Bronchial epithelial cell (primary cell): ENCODE measurements at regions not wholly inside any gene's neighbourhood (a gene's known extent, or its start where the extent isn't known, plus 50 kb on each side); places are given as distances from the start of the nearest gene placed in this dataset.

Experiments
- DNase-seq: peaks from one replicate; pipeline ENCODE4 v3.0.0-alpha.2; 2010; ENCODE audit warnings: low read depth
- FAIRE-seq: peaks from 2 replicates; lab custom pipeline; 2011; peaks lifted over from hg19 to GRCh38; lab: Jason Lieb, UNC
- H3K27me3 ChIP-seq: 2 replicates; pipeline ENCODE4 v1.5.1; 2011; ENCODE audit warnings: low read length; ENCODE audit not compliant: control insufficient read depth, insufficient read depth
- H3K36me3 ChIP-seq: 2 replicates; pipeline ENCODE4 v1.5.1; 2011; ENCODE audit warnings: low read length; ENCODE audit not compliant: control insufficient read depth, insufficient read depth
- H3K4me3 ChIP-seq: 2 replicates; pipeline ENCODE4 v1.5.1; 2011; ENCODE audit warnings: mild to moderate bottlenecking, low read depth, low read length, control low read depth
- CTCF ChIP-seq: IDR thresholded peaks from 2 replicates; pipeline ENCODE4 v1.5.1; 2011; ENCODE audit warnings: mild to moderate bottlenecking, moderate library complexity, low read length, control low read depth, inconsistent platforms; ENCODE audit not compliant: insufficient read depth, severe bottlenecking

GRCh38 chr7:131889572-131890150 is 333.2 kb upstream of the PODXL start:
- Histone ChIP-seq H3K4me3 (no peak overlapping the region), H3K27me3 (no peaks in the 10 kb centered on the region), H3K36me3 (no peaks in the 10 kb centered on the region)
- FAIRE-seq (no peak), DNase-seq (no peak)
- TF ChIP-seq CTCF, result no peak

- TF ChIP-seq CTCF, result no peak
- no peak for FAIRE-seq
- no peak for DNase-seq
- Histone ChIP-seq H3K4me3 (no peak overlapping the region), H3K27me3 (no peaks in the 10 kb centered on the region), H3K36me3 (no peaks in the 10 kb centered on the region)
Observed at GRCh38 chr7:131883769-131884168, 327.3 kb upstream of the PODXL start.

- no peak overlapping the region for H3K4me3 ChIP-seq
- TF ChIP-seq CTCF, result no peak
- H3K36me3 ChIP-seq, result no peaks in the 10 kb centered on the region
- no peak for DNase-seq
- H3K27me3 ChIP-seq, result no peaks in the 10 kb centered on the region
- no peak for FAIRE-seq
Observed at GRCh38 chr7:131883196-131883595, 326.8 kb upstream of the PODXL start.

- no peak for DNase-seq
- no peaks in the 10 kb centered on the region for H3K27me3 ChIP-seq
- TF ChIP-seq CTCF, result no peak
- no peaks in the 10 kb centered on the region for H3K36me3 ChIP-seq
- FAIRE-seq, result no peak
- H3K4me3 ChIP-seq, result no peak overlapping the region
Observed at GRCh38 chr7:131882321-131882720, 325.9 kb upstream of the PODXL start.

GRCh38 chr7:131880078-131880477 is 323.6 kb upstream of the PODXL start:
- Histone ChIP-seq H3K36me3 (no peaks in the 10 kb centered on the region), H3K27me3 (no peaks in the 10 kb centered on the region), H3K4me3 (no peak overlapping the region)
- no peak for TF ChIP-seq CTCF
- DNase-seq (no peak), FAIRE-seq (no peak)

GRCh38 chr7:131879424-131879823 is 323.0 kb upstream of the PODXL start:
- DNase-seq (no peak), FAIRE-seq (no peak)
- TF ChIP-seq CTCF, result no peak
- Histone ChIP-seq H3K4me3 (no peak overlapping the region), H3K27me3 (no peaks in the 10 kb centered on the region), H3K36me3 (no peaks in the 10 kb centered on the region)
